GM19452 (cell line): ENCODE measurements at regions not wholly inside any gene's neighbourhood (a gene's known extent, or its start where the extent isn't known, plus 50 kb on each side); places are given as distances from the start of the nearest gene placed in this dataset.
"Not testable (repeated sequence)": the region's sequence is repeated elsewhere in the genome, so short reads cannot be mapped to it uniquely, and the experiment has no call there.

Source experiments
- ATAC-seq: cut with Tn5 transposase; IDR thresholded peaks from one replicate; pipeline ENCODE4 v1.9.1; 2021; ENCODE audit not compliant: unreplicated experiment

- ATAC-seq = no peak
Observed at GRCh38 chr3:22659651-22660475, 543.3 kb upstream of the UBE2E2 start.

GRCh38 chr3:22660606-22661005, 542.5 kb upstream of the UBE2E2 start:
- ATAC-seq = no peak

GRCh38 chr3:22661121-22661700, 541.9 kb upstream of the UBE2E2 start:
- no peak for ATAC-seq

GRCh38 chr3:22665528-22665927, 537.6 kb upstream of the UBE2E2 start:
- ATAC-seq = no peak

- no peak for ATAC-seq
Observed at GRCh38 chr3:22666736-22667135, 536.4 kb upstream of the UBE2E2 start.

- no peak for ATAC-seq
Observed at GRCh38 chr3:22671848-22672247, 531.3 kb upstream of the UBE2E2 start.

GRCh38 chr3:22684739-22685138, 518.4 kb upstream of the UBE2E2 start:
- ATAC-seq = no peak

- ATAC-seq = no peak
Observed at GRCh38 chr3:22685597-22685996, 517.5 kb upstream of the UBE2E2 start.

GRCh38 chr3:22691407-22691806, 511.7 kb upstream of the UBE2E2 start:
- ATAC-seq = no peak

GRCh38 chr3:22691856-22692628, 511.1 kb upstream of the UBE2E2 start:
- no peak for ATAC-seq

- ATAC-seq = no peak
Observed at GRCh38 chr3:22700876-22701275, 502.3 kb upstream of the UBE2E2 start.

- no peak for ATAC-seq
Observed at GRCh38 chr3:22704166-22704565, 499.0 kb upstream of the UBE2E2 start.

GRCh38 chr3:22704571-22705354, 498.4 kb upstream of the UBE2E2 start:
- ATAC-seq = no peak

GRCh38 chr3:22706922-22707321, 496.2 kb upstream of the UBE2E2 start:
- not testable (repeated sequence) for ATAC-seq

GRCh38 chr3:22713936-22714335, 489.2 kb upstream of the UBE2E2 start:
- no peak for ATAC-seq

GRCh38 chr3:22714749-22715148, 488.4 kb upstream of the UBE2E2 start:
- no peak for ATAC-seq

GRCh38 chr3:22720596-22720995, 482.5 kb upstream of the UBE2E2 start:
- no peak for ATAC-seq

- no peak for ATAC-seq
Observed at GRCh38 chr3:22724420-22724819, 478.7 kb upstream of the UBE2E2 start.

GRCh38 chr3:22728406-22728805, 474.7 kb upstream of the UBE2E2 start:
- ATAC-seq = no peak

GRCh38 chr3:22729212-22729611, 473.9 kb upstream of the UBE2E2 start:
- ATAC-seq = no peak

- ATAC-seq = no peak
Observed at GRCh38 chr3:22729981-22730380, 473.1 kb upstream of the UBE2E2 start.
